GM12878 (cell line): ENCODE measurements at regions not wholly inside any gene's neighbourhood (a gene's known extent, or its start where the extent isn't known, plus 50 kb on each side); places are given as distances from the start of the nearest gene placed in this dataset.

Experiments
- EZH2 ChIP-seq: IDR thresholded peaks from 2 replicates; pipeline ENCODE4 v1.6.1; 2012; ENCODE audit warnings: low read depth, mild to moderate bottlenecking, control low read depth, inconsistent platforms, low read length, borderline replicate concordance; ENCODE audit not compliant: control insufficient read depth
- SMC3 ChIP-seq: IDR thresholded peaks from 2 replicates; pipeline ENCODE4 v1.6.1; 2011; ENCODE audit warnings: low read length, improper control_type of control experiment, borderline replicate concordance
- SRF ChIP-seq, 2 experiments: IDR thresholded peaks; 2 replicates each; pipeline ENCODE4 v1.6.1; 2011; ENCODE audit warnings: low read depth in 2 of 2, low read length in 2 of 2, mild to moderate bottlenecking in 1 of 2, moderate library complexity in 1 of 2

GRCh38 chr12:104864668-104865067 lies 93.4 kb downstream of the SLC41A2 start:
- TF ChIP-seq SRF (IDR thresholded peaks at IDR 0.05; ENCODE audit: low read depth in 2 of 2, low read length in 2 of 2) (no peak), EZH2 (no peak), SMC3 (no peak)
